Mesothelial cell of epicardium (in vitro differentiated cells): ENCODE measurements at regions not wholly inside any gene's neighbourhood (a gene's known extent, or its start where the extent isn't known, plus 50 kb on each side); places are given as distances from the start of the nearest gene placed in this dataset.

Experiments used
- DNase-seq, 2 experiments: peaks; one replicate each; pipeline ENCODE4 v3.0.0; 2021; ENCODE audit warnings: low spot score in 2 of 2; ENCODE audit not compliant: unreplicated experiment in 2 of 2
- H3K27ac Mint-ChIP-seq: 2 replicates; pipeline ENCODE4 v1.8.0; 2021; ENCODE audit warnings: mixed read lengths
- H3K27me3 Mint-ChIP-seq: 2 replicates; pipeline ENCODE4 v1.8.0; 2021; ENCODE audit warnings: low read depth, mixed read lengths
- H3K36me3 Mint-ChIP-seq: 2 replicates; pipeline ENCODE4 v1.8.0; 2021; ENCODE audit warnings: mixed read lengths
- H3K4me1 Mint-ChIP-seq: 2 replicates; pipeline ENCODE4 v1.8.0; 2021; ENCODE audit warnings: mixed read lengths
- H3K4me3 Mint-ChIP-seq: 2 replicates; pipeline ENCODE4 v1.8.0; 2021; ENCODE audit warnings: mild to moderate bottlenecking, moderate library complexity, mixed read lengths
- H3K9me3 Mint-ChIP-seq: 2 replicates; pipeline ENCODE4 v1.8.0; 2021; ENCODE audit warnings: mixed read lengths
- TF ChIP-seq, protein P1 (sequence below): fragments of 200-600 bp; sonication (generic); IDR thresholded peaks from one replicate; pipeline ENCODE4 v1.5.0; 2021; ENCODE audit warnings: antibody characterized with exemption; ENCODE audit not compliant: unreplicated experiment

DNA sequence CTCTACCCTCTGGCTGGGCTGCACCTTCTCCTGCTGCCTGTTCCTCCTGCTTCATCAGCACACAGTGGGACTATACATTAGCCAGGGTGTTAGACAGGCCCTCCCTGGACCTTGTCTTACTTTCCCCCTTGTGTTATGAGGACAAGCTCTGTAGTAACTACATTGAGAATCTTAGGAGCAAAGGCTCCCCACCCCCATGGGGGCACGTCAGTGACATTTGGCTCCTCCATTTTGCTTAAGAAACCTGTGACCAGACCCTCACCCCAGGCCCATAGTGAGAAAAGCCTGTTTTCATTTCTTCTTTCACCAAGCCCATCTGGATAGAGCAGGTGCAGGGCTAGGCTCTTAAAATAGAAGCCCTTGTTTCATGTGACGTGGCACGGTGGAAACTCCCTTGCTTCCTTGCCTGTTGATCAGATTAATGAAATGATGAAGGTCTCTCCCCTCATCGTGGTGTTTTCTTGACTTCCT is 146.7 kb downstream of the RPIA start:
- Mint-ChIP-seq H3K4me1 (no peaks in the 10 kb centered on the region), H3K27ac (no peak overlapping the region), H3K9me3 (peaks cover 37% of the 10 kb centered on the region), H3K4me3 (no peak overlapping the region), H3K27me3 (peaks cover 2% of the 10 kb centered on the region), H3K36me3 (no peaks in the 10 kb centered on the region)
- TF ChIP-seq, protein P1, sequence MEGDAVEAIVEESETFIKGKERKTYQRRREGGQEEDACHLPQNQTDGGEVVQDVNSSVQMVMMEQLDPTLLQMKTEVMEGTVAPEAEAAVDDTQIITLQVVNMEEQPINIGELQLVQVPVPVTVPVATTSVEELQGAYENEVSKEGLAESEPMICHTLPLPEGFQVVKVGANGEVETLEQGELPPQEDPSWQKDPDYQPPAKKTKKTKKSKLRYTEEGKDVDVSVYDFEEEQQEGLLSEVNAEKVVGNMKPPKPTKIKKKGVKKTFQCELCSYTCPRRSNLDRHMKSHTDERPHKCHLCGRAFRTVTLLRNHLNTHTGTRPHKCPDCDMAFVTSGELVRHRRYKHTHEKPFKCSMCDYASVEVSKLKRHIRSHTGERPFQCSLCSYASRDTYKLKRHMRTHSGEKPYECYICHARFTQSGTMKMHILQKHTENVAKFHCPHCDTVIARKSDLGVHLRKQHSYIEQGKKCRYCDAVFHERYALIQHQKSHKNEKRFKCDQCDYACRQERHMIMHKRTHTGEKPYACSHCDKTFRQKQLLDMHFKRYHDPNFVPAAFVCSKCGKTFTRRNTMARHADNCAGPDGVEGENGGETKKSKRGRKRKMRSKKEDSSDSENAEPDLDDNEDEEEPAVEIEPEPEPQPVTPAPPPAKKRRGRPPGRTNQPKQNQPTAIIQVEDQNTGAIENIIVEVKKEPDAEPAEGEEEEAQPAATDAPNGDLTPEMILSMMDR: no peak
- DNase-seq: no peak

DNA sequence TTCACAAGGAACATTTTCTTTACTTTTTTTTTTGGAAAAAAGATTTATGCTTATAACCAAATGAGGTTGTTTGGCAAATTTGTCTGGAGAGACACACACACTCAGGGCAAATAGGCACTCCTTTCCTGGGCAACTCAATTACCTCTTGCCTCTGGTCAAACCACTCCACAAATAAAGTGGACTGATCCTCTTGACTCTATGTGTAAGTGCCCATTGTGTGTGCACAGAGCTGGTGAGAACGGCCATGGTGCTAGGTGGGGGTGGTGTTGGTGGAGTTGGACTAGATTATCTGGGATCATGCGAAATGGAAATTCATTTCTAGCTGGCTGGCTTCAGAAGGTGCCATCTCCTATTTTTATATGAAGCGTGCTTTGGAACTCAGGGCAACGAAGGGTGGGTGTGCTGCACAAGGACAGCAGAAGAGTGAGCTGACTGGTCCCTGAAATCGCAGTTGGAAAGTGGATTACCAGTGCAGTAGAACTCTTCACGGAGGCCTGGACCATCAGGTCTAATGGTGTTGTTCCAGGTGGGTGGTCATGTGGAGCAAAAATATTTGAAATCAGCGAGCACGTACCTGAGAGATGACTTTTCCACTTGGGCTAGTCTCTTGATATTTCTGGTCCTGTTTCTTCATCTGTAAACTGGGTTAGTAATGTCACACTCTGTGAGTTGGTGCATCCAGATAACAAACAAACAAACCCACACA is 149.9 kb downstream of the RPIA start:
- no peaks in the 10 kb centered on the region for H3K4me1 Mint-ChIP-seq
- no peak overlapping the region for H3K27ac Mint-ChIP-seq
- TF ChIP-seq, protein P1: no peak
- peaks cover 45% of the 10 kb centered on the region for H3K9me3 Mint-ChIP-seq
- H3K36me3 Mint-ChIP-seq: no peaks in the 10 kb centered on the region
- DNase-seq: no peak
- peaks cover 2% of the 10 kb centered on the region for H3K27me3 Mint-ChIP-seq
- no peak overlapping the region for H3K4me3 Mint-ChIP-seq

DNA sequence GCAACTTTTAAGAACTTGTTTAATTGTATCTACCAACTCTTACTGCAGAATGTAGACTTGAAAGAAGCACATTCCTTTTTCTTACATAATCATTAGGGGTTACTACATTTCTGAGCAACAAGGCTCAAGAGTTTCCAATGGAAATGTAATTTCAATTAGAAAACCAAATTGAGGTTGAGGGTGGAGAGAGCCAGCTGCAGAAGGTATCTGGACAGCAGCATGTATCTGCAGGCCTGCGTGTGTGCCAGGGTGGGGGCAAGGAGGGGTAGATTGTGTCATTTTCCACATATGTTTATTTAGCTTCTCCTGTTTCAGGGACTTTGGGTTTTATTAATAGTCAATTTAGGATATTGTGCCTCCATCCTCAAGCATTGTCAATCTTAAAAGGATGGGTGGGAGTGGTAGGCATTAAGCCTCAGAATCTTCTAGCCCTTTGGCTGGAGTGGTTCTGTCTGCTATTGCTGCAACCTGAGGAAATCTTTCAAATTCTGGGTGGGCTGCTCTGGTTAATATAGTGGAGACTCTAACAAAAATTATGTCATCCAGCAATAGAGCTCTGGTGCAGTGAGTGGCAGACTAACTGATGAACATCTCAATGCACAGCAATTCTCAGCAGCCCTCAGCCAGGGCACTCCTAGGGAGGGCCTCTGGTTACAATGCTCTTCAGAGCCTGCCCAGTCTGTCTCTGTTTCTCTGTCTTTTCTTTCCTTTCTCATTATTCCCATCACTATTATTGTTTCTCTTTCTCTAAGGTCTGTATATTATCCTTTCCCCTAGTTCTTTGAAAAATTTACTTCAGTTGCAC is 151.4 kb downstream of the RPIA start:
- TF ChIP-seq, protein P1: no peak
- H3K4me1 Mint-ChIP-seq: no peaks in the 10 kb centered on the region
- H3K27me3 Mint-ChIP-seq: peaks cover 2% of the 10 kb centered on the region
- no peaks in the 10 kb centered on the region for H3K36me3 Mint-ChIP-seq
- H3K27ac Mint-ChIP-seq: no peak overlapping the region
- no peak overlapping the region for H3K4me3 Mint-ChIP-seq
- peaks cover 49% of the 10 kb centered on the region for H3K9me3 Mint-ChIP-seq
- no peak for DNase-seq

DNA sequence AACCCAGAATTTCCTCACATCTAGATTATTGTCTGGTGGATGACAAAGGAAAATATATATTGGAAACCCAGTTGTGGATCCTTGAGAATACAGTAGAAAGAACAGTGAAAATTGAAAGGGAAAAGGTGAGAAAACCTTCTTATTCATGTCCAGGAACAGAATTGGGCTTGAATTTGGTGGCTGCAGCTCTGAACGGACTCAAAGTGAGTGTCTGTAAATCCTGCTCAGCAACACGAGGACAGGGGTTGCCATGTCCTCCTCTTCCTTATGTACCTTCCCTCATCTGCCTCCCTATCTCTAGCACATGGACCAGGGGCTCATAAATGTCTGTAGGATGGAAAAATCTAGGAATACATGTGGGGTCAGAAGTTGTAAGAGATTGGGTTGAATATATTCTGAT is 152.2 kb downstream of the RPIA start:
- H3K4me3 Mint-ChIP-seq: no peak overlapping the region
- peaks cover 53% of the 10 kb centered on the region for H3K9me3 Mint-ChIP-seq
- peaks cover 2% of the 10 kb centered on the region for H3K27me3 Mint-ChIP-seq
- no peak for DNase-seq
- no peaks in the 10 kb centered on the region for H3K36me3 Mint-ChIP-seq
- TF ChIP-seq, protein P1: no peak
- H3K27ac Mint-ChIP-seq: no peak overlapping the region
- H3K4me1 Mint-ChIP-seq: no peaks in the 10 kb centered on the region

DNA sequence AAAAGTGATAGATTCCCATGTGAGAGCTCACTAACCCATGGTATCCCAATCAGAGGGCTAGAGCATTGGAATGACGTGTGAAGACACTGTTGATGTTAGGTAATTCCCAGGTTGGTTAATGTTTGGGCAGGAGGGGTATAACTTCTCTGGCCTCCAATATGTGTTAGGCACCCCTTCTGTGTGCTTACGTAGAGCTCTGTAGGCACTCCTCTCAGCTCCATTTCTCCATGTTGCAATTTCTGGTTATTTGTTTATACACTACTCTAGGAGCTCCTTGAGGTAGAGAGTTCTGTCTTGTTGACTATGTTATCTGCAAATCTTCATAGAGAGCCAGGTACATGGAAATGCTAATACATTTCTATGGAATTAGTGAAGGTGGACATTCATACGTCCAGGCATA is 153.5 kb downstream of the RPIA start:
- TF ChIP-seq, protein P1: no peak
- H3K27me3 Mint-ChIP-seq: peaks cover 2% of the 10 kb centered on the region
- no peaks in the 10 kb centered on the region for H3K36me3 Mint-ChIP-seq
- H3K4me1 Mint-ChIP-seq: no peaks in the 10 kb centered on the region
- H3K4me3 Mint-ChIP-seq: no peak overlapping the region
- no peak overlapping the region for H3K27ac Mint-ChIP-seq
- DNase-seq: no peak
- H3K9me3 Mint-ChIP-seq: peaks cover 45% of the 10 kb centered on the region
